SK-N-MC (cell line): ENCODE measurements at regions not wholly inside any gene's neighbourhood (a gene's known extent, or its start where the extent isn't known, plus 50 kb on each side); places are given as distances from the start of the nearest gene placed in this dataset.
"Not testable (repeated sequence)": the region's sequence is repeated elsewhere in the genome, so short reads cannot be mapped to it uniquely, and the experiment has no call there.

Experiments used
- DNase-seq: peaks from one replicate; pipeline ENCODE4 v3.0.0-alpha.2; 2011; ENCODE audit warnings: low read depth, low spot score
- H3K27ac ChIP-seq: fragments of 200-600 bp; sonication (generic); 2 replicates; pipeline ENCODE4 v1.5.1; 2016; ENCODE audit warnings: mixed run types
- H3K36me3 ChIP-seq: fragments of 200-600 bp; sonication (generic); 2 replicates; pipeline ENCODE4 v1.6.1; 2017; ENCODE audit warnings: antibody characterized with exemption, low read length, mixed read lengths; ENCODE audit not compliant: insufficient read depth
- H3K4me3 ChIP-seq: fragments of 200-600 bp; sonication (generic); 2 replicates; pipeline ENCODE4 v1.5.1; 2016
- H3K9ac ChIP-seq: fragments of 200-600 bp; sonication (generic); 2 replicates; pipeline ENCODE4 v1.8.0; 2017; ENCODE audit warnings: mixed run types, mixed read lengths; ENCODE audit not compliant: insufficient read length
- H3K9me3 ChIP-seq: fragments of 200-600 bp; sonication (generic); 2 replicates; pipeline ENCODE4 v1.6.1; 2017; ENCODE audit warnings: low read depth, mild to moderate bottlenecking, antibody characterized with exemption, low read length, moderate library complexity, mixed read lengths
- EZH2 ChIP-seq: fragments of 200-600 bp; sonication (generic); IDR thresholded peaks from one replicate; pipeline ENCODE4 v1.6.1; 2017; ENCODE audit warnings: antibody characterized with exemption
- FOXP2 ChIP-seq: optimal IDR thresholded peaks from 2 replicates; pipeline ENCODE3; 2011; ENCODE audit warnings: mild to moderate bottlenecking, moderate library complexity; ENCODE audit not compliant: insufficient read depth; ENCODE audit errors: extremely low read length, control extremely low read depth
- POLR2AphosphoS5 ChIP-seq: IDR thresholded peaks from 2 replicates; pipeline ENCODE4 v1.6.1; 2012; ENCODE audit warnings: mild to moderate bottlenecking, low read depth, low read length, borderline replicate concordance

- no peak overlapping the region for H3K4me3 ChIP-seq
Observed at GRCh38 chr1:184825571-184825970, 70.9 kb upstream of the EDEM3 start.

GRCh38 chr1:184824691-184825323 lies 70.1 kb upstream of the EDEM3 start:
- TF ChIP-seq EZH2, result no peak
- TF ChIP-seq POLR2AphosphoS5, result no peak
- TF ChIP-seq FOXP2, result no peak
- Histone ChIP-seq H3K9ac (no peak overlapping the region), H3K4me3 (no peak overlapping the region), H3K27ac (no peak overlapping the region), H3K36me3 (peaks cover 43% of the 10 kb centered on the region), H3K9me3 (no peaks in the 10 kb centered on the region)
- no peak for DNase-seq

More at GRCh38 chr1:184825571-184825970, 70.9 kb upstream of the EDEM3 start:
- H3K9ac ChIP-seq, result no peak overlapping the region
- peaks cover 44% of the 10 kb centered on the region for H3K36me3 ChIP-seq
- no peaks in the 10 kb centered on the region for H3K9me3 ChIP-seq
- DNase-seq, result no peak
- TF ChIP-seq FOXP2 (no peak), POLR2AphosphoS5 (no peak), EZH2 (no peak)
- H3K27ac ChIP-seq, result no peak overlapping the region

GRCh38 chr1:184823080-184823479 lies 68.4 kb upstream of the EDEM3 start:
- no peak overlapping the region for H3K27ac ChIP-seq
- TF ChIP-seq EZH2 (no peak), POLR2AphosphoS5 (no peak), FOXP2 (no peak)
- H3K36me3 ChIP-seq, result peaks cover 56% of the 10 kb centered on the region
- H3K9me3 ChIP-seq, result no peaks in the 10 kb centered on the region
- no peak overlapping the region for H3K4me3 ChIP-seq
- no peak overlapping the region for H3K9ac ChIP-seq
- DNase-seq, result no peak

- H3K9me3 ChIP-seq, result 0 out of 2 replicates have a peak, but pooled peaks cover 2% of the 10 kb centered on the region
- peaks cover 64% of the 10 kb centered on the region for H3K36me3 ChIP-seq
- no peak for DNase-seq
- H3K9ac ChIP-seq, result no peak overlapping the region
- H3K27ac ChIP-seq, result no peak overlapping the region
- H3K4me3 ChIP-seq, result no peak overlapping the region
- TF ChIP-seq EZH2, result no peak
- TF ChIP-seq FOXP2, result no peak
- no peak for TF ChIP-seq POLR2AphosphoS5
Observed at GRCh38 chr1:184822267-184822666, 67.6 kb upstream of the EDEM3 start.

GRCh38 chr1:184821658-184822057 lies 67.0 kb upstream of the EDEM3 start:
- no peak overlapping the region for H3K27ac ChIP-seq
- no peak overlapping the region for H3K4me3 ChIP-seq
- H3K9me3 ChIP-seq, result 0 out of 2 replicates have a peak, but pooled peaks cover 2% of the 10 kb centered on the region
- DNase-seq, result no peak
- peaks cover 67% of the 10 kb centered on the region for H3K36me3 ChIP-seq
- no peak for TF ChIP-seq EZH2
- H3K9ac ChIP-seq, result no peak overlapping the region

GRCh38 chr1:184820956-184821355 lies 66.3 kb upstream of the EDEM3 start:
- no peak for DNase-seq
- Histone ChIP-seq H3K9ac (no peak overlapping the region), H3K27ac (no peak overlapping the region), H3K4me3 (no peak overlapping the region), H3K9me3 (0 out of 2 replicates have a peak, but pooled peaks cover 2% of the 10 kb centered on the region), H3K36me3 (peaks cover 72% of the 10 kb centered on the region)
- TF ChIP-seq EZH2 (no peak), POLR2AphosphoS5 (no peak), FOXP2 (no peak)

GRCh38 chr1:184820218-184820750 lies 65.6 kb upstream of the EDEM3 start:
- no peak for DNase-seq
- Histone ChIP-seq H3K4me3 (no peak overlapping the region), H3K9me3 (0 out of 2 replicates have a peak, but pooled peaks cover 2% of the 10 kb centered on the region), H3K9ac (no peak overlapping the region), H3K36me3 (peaks cover 79% of the 10 kb centered on the region), H3K27ac (no peak overlapping the region)
- TF ChIP-seq FOXP2, result no peak
- TF ChIP-seq EZH2, result no peak
- TF ChIP-seq POLR2AphosphoS5, result no peak

- Histone ChIP-seq H3K9me3 (peaks cover 7% of the 10 kb centered on the region; the same call in 1 of the 2 replicates), H3K36me3 (peaks cover 90% of the 10 kb centered on the region), H3K27ac (no peak overlapping the region), H3K4me3 (no peak overlapping the region), H3K9ac (no peak overlapping the region)
- DNase-seq, result no peak
- TF ChIP-seq FOXP2, result no peak
- TF ChIP-seq EZH2, result no peak
- TF ChIP-seq POLR2AphosphoS5, result no peak
Observed at GRCh38 chr1:184818646-184819045, 64.0 kb upstream of the EDEM3 start.

- H3K36me3 ChIP-seq, result peaks cover 89% of the 10 kb centered on the region
- DNase-seq, H3K9me3 ChIP-seq, H3K4me3 ChIP-seq, H3K9ac ChIP-seq, H3K27ac ChIP-seq: not testable (repeated sequence)
Observed at GRCh38 chr1:184817003-184817402, 62.3 kb upstream of the EDEM3 start.
